ENCODE measurements at regions not wholly inside any gene's neighbourhood (a gene's known extent, or its start where the extent isn't known, plus 50 kb on each side); places are given as distances from the start of the nearest gene placed in this dataset.

- TF ChIP-seq CTCF (IDR thresholded peaks at IDR 0.05; ENCODE audit: low read depth, low read length, missing control alignments): no peak
- DNase-seq (ENCODE audit: extremely low read depth, low read depth): no peak
- no peak overlapping the region for H3K4me3 ChIP-seq (replicated peaks; ENCODE audit: low read depth, low read length)
Observed at GRCh38 chr5:144024545-144024944, 145.9 kb downstream of the YIPF5 start.

GRCh38 chr5:144026286-144026685, 144.2 kb downstream of the YIPF5 start:
- no peak for DNase-seq (ENCODE audit: extremely low read depth, low read depth)
- H3K4me3 ChIP-seq (replicated peaks; ENCODE audit: low read depth, low read length): no peak overlapping the region
- no peak for TF ChIP-seq CTCF (IDR thresholded peaks at IDR 0.05; ENCODE audit: low read depth, low read length, missing control alignments)

- TF ChIP-seq CTCF (IDR thresholded peaks at IDR 0.05; ENCODE audit: low read depth, low read length, missing control alignments): no peak
- H3K4me3 ChIP-seq (replicated peaks; ENCODE audit: low read depth, low read length): no peak overlapping the region
- DNase-seq (ENCODE audit: extremely low read depth, low read depth): no peak
Observed at GRCh38 chr5:144028058-144028457, 142.4 kb downstream of the YIPF5 start.

- H3K4me3 ChIP-seq (replicated peaks; ENCODE audit: low read depth, low read length): no peak overlapping the region
- DNase-seq (ENCODE audit: extremely low read depth, low read depth): no peak
Observed at GRCh38 chr5:144028636-144029035, 141.8 kb downstream of the YIPF5 start.

GRCh38 chr5:144030904-144031303, 139.6 kb downstream of the YIPF5 start:
- no peak overlapping the region for H3K4me3 ChIP-seq (replicated peaks; ENCODE audit: low read depth, low read length)
- no peak for DNase-seq (ENCODE audit: extremely low read depth, low read depth)
- TF ChIP-seq CTCF (IDR thresholded peaks at IDR 0.05; ENCODE audit: low read depth, low read length, missing control alignments): no peak

More at GRCh38 chr5:144028636-144029035, 141.8 kb downstream of the YIPF5 start:
- no peak for TF ChIP-seq CTCF (IDR thresholded peaks at IDR 0.05; ENCODE audit: low read depth, low read length, missing control alignments)

GRCh38 chr5:144032375-144032774, 138.1 kb downstream of the YIPF5 start:
- no peak for TF ChIP-seq CTCF (IDR thresholded peaks at IDR 0.05; ENCODE audit: low read depth, low read length, missing control alignments)
- no peak for DNase-seq (ENCODE audit: extremely low read depth, low read depth)
- H3K4me3 ChIP-seq (replicated peaks; ENCODE audit: low read depth, low read length): no peak overlapping the region

GRCh38 chr5:144033486-144033885, 137.0 kb downstream of the YIPF5 start:
- DNase-seq (ENCODE audit: extremely low read depth, low read depth): no peak
- TF ChIP-seq CTCF (IDR thresholded peaks at IDR 0.05; ENCODE audit: low read depth, low read length, missing control alignments): no peak
- no peak overlapping the region for H3K4me3 ChIP-seq (replicated peaks; ENCODE audit: low read depth, low read length)
